ENCODE measurements at regions not wholly inside any gene's neighbourhood (a gene's known extent, or its start where the extent isn't known, plus 50 kb on each side); places are given as distances from the start of the nearest gene placed in this dataset.

- Histone ChIP-seq H3F3A (replicated peaks; ENCODE audit: low read depth) (no peaks in the 10 kb centered on the region), H2AFZ (no peak overlapping the region), H3K36me3 (ENCODE audit: insufficient read depth) (no peaks in the 10 kb centered on the region), H3K9me2 (ENCODE audit: insufficient read depth) (no peaks in the 10 kb centered on the region), H3K4me2 (no peak overlapping the region), H3K4me1 (ENCODE audit: insufficient read depth) (no peaks in the 10 kb centered on the region), H3K79me2 (replicated peaks; ENCODE audit: insufficient read depth) (no peaks in the 10 kb centered on the region), H3K4me3 (no peak overlapping the region), H3K27ac (ENCODE audit: low read depth) (no peak overlapping the region), H3K27me3 (ENCODE audit: insufficient read depth) (no peaks in the 10 kb centered on the region), H4K20me1 (replicated peaks; ENCODE audit: insufficient read depth) (no peaks in the 10 kb centered on the region)
- no peak overlapping the region for H3K4me3 Mint-ChIP-seq
- TF ChIP-seq ZNF331 (CRISPR knock-in tag; IDR thresholded peaks at IDR 0.05; ENCODE audit: low read depth) (no peak), REST (IDR thresholded peaks at IDR 0.05; ENCODE audit: unreplicated experiment) (no peak), ZNF462 (CRISPR knock-in tag; IDR thresholded peaks at IDR 0.05) (no peak), ZNF114 (CRISPR knock-in tag; IDR thresholded peaks at IDR 0.05) (no peak), CTCF (conservative IDR thresholded peaks at IDR 0.05; ENCODE audit: low read depth in 2 of 2) (no peak), EZH2 (IDR thresholded peaks at IDR 0.05; ENCODE audit: low read depth, unreplicated experiment) (no peak), JUNB (IDR thresholded peaks at IDR 0.05; ENCODE audit: unreplicated experiment) (no peak), POLR2AphosphoS5 (IDR thresholded peaks at IDR 0.05; ENCODE audit: low read depth) (no peak)
- no peak for ATAC-seq
- H3K27me3 Mint-ChIP-seq (ENCODE audit: insufficient read depth, low read depth, poor library complexity): no peaks in the 10 kb centered on the region
- no peaks in the 10 kb centered on the region for H3K36me3 Mint-ChIP-seq (ENCODE audit: low read depth)
- no peak overlapping the region for H3K27ac Mint-ChIP-seq
- no peak for DNase-seq (ENCODE audit: low spot score)
- H3K4me1 Mint-ChIP-seq: no peaks in the 10 kb centered on the region
- no peaks in the 10 kb centered on the region for H3K9me3 Mint-ChIP-seq
These were observed 456.4 kb downstream of the TNS3 start for GRCh38 chr7:47125529-47125928.
